ENCODE measurements at regions not wholly inside any gene's neighbourhood (a gene's known extent, or its start where the extent isn't known, plus 50 kb on each side); places are given as distances from the start of the nearest gene placed in this dataset.

DNA sequence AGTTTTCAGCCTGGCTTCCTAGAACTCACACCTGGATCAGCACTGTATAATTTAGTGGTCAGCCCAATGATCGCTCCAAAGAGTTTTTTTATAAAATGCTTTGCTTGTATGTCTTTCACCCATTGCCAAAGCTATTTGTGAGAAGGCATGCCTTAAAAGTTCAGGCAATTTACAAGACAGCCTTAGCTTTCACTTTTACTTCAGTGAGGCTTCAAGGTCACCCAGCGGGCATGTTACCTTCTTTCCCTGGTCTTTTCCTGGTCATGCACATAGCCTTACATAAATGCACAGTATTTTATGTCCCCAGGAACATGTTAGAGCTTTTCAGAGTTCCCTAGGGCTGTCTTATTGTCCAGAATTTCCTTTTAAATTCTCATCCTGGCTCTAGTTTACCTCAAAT is 179.9 kb upstream of the TMEM72 start:
- no peak for TF ChIP-seq CTCF (IDR thresholded peaks at IDR 0.05; ENCODE audit: low read length, missing control alignments)
- no peak overlapping the region for H3K4me3 ChIP-seq (replicated peaks; ENCODE audit: low read depth, low read length)
- no peak for DNase-seq (ENCODE audit: low read depth)

DNA sequence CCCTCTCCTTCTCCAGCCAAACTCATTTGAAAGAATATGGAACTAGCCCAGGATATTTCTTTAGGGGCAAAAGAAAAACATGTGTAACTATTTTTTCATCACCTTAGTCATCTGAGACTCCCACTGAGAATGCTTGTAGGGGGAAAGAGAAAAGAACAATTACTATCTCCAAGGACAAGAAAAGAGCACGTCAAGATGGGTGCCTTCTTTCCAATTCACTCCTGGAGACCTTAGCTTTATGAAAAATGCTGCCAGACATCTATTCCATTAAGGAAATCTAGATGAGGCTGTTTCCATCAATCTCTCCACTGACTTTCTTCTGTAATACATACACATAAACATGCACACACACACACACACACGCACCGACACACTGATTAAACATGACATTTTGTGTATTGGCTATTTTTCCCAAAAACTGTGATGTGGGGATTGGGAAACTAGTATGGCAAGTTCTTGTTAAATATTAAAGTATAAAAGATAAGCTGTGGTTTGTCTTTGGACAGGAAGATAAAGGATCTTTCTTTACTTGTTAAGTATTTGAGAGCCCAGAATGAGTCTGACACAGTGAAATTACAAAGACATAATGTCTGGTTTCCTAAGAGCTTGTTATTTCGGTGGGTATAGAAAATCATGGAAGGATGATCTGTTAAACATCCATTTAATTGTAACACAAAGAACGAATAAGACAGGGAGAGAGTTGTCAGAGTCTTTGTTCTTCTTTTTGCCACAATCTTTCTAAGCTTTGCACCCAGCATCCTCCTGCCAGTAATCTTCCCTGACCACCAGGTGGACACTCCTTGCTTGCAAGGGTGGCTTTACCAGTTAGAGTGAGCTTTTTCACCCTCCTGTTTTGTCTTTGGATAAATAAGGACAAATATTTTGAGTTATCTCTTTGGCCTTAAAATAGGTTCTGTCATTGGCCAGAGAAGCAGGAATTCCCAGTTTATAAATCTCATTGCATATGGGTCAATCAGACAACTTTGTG is 177.3 kb upstream of the TMEM72 start:
- peak; percentile 32 for TF ChIP-seq CTCF (IDR thresholded peaks at IDR 0.05; ENCODE audit: low read length, missing control alignments)
- DNase-seq (ENCODE audit: low read depth): no peak
- H3K4me3 ChIP-seq (replicated peaks; ENCODE audit: low read depth, low read length): no peak overlapping the region

GRCh38 chr10:44742248-44742647 is 168.9 kb upstream of the TMEM72 start:
- H3K4me3 ChIP-seq (replicated peaks; ENCODE audit: low read depth, low read length): no peak overlapping the region
- no peak for DNase-seq (ENCODE audit: low read depth)
- TF ChIP-seq CTCF (IDR thresholded peaks at IDR 0.05; ENCODE audit: low read length, missing control alignments): no peak

GRCh38 chr10:44743535-44743934 is 167.6 kb upstream of the TMEM72 start:
- TF ChIP-seq CTCF (IDR thresholded peaks at IDR 0.05; ENCODE audit: low read length, missing control alignments): no peak
- DNase-seq (ENCODE audit: low read depth): no peak

GRCh38 chr10:44745920-44746319 is 165.2 kb upstream of the TMEM72 start:
- no peak overlapping the region for H3K4me3 ChIP-seq (replicated peaks; ENCODE audit: low read depth, low read length)
- DNase-seq (ENCODE audit: low read depth): no peak
- TF ChIP-seq CTCF (IDR thresholded peaks at IDR 0.05; ENCODE audit: low read length, missing control alignments): no peak

More at GRCh38 chr10:44743535-44743934, 167.6 kb upstream of the TMEM72 start:
- H3K4me3 ChIP-seq (replicated peaks; ENCODE audit: low read depth, low read length): no peak overlapping the region

DNA sequence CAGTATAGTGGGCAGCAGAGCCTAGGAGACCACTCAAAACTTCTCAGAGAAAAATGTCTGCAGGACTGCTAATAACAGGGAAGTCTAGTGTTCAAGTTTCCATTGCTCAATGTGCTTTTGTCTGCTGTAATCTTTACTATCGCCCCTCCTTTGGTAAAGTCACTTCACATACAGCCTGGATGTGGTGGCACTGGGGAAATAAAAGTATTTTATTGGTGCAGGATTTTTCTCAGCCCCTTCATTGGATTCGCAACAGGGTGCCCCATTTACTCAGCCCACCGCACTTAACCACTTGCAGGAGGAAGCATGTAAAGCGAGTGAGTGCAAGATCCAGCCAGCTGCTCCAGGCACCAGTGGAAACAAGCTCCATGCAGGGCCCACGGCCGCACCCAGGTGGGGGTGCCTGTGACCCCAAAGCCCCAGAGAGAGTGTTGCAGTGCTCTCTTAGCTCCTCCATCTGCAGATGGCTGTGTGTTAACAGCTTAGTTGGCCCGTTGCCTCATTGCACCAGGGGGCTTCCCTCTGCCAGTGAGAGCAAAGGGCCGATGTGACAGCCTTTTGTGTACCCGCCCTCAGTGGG is 163.5 kb upstream of the TMEM72 start:
- no peak for TF ChIP-seq CTCF (IDR thresholded peaks at IDR 0.05; ENCODE audit: low read length, missing control alignments)
- H3K4me3 ChIP-seq (replicated peaks; ENCODE audit: low read depth, low read length): no peak overlapping the region
- no peak for DNase-seq (ENCODE audit: low read depth)

Measured in fibroblast of pulmonary artery (primary cell).